ENCODE measurements at regions not wholly inside any gene's neighbourhood (a gene's known extent, or its start where the extent isn't known, plus 50 kb on each side); places are given as distances from the start of the nearest gene placed in this dataset.
"Not testable (repeated sequence)": the region's sequence is repeated elsewhere in the genome, so short reads cannot be mapped to it uniquely, and the experiment has no call there.

GRCh38 chr11:38476808-38477575 lies 1879.0 kb upstream of the RAG2 start:
- in situ Hi-C loops (cut with HindIII; ENCODE audit: low sequenced_read_pairs), result no loop called here

- in situ Hi-C loops (cut with HindIII; ENCODE audit: low sequenced_read_pairs), result no loop called here
Measured at GRCh38 chr11:38461751-38462150, 1863.7 kb upstream of the RAG2 start.

GRCh38 chr11:38460896-38461295 lies 1862.9 kb upstream of the RAG2 start:
- in situ Hi-C loops (cut with HindIII; ENCODE audit: low sequenced_read_pairs), result no loop called here

- in situ Hi-C loops (cut with HindIII; ENCODE audit: low sequenced_read_pairs), result no loop called here
Measured at GRCh38 chr11:38460429-38460828, 1862.4 kb upstream of the RAG2 start.

DNA sequence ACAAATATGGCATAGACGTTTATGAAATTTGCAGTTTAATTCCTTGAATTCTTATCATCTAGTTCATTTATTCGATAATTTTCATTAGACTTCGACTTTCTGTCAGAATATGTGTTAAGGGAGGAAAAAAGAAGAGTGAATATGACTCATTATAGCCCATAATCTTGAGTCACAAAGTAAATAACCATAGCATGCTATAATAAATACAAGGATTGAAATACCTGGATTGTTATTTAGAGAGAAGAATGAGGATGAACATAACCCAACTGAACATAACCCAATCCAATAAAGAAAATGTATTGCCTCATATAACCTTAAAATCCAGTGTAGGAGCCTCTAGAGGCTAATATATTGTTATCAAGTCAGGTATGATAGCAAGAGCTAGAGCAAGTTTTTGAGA lies 1858.3 kb upstream of the RAG2 start:
- in situ Hi-C loops (cut with HindIII; ENCODE audit: low sequenced_read_pairs), result no loop called here

GRCh38 chr11:38448284-38448683 lies 1850.2 kb upstream of the RAG2 start:
- in situ Hi-C loops (cut with HindIII; ENCODE audit: low sequenced_read_pairs), result no loop called here

- in situ Hi-C loops (cut with HindIII; ENCODE audit: low sequenced_read_pairs), result no loop called here
Measured at GRCh38 chr11:38446336-38446735, 1848.3 kb upstream of the RAG2 start.

GRCh38 chr11:38438091-38438490 lies 1840.1 kb upstream of the RAG2 start:
- in situ Hi-C loops (cut with HindIII; ENCODE audit: low sequenced_read_pairs), result no loop called here

DNA sequence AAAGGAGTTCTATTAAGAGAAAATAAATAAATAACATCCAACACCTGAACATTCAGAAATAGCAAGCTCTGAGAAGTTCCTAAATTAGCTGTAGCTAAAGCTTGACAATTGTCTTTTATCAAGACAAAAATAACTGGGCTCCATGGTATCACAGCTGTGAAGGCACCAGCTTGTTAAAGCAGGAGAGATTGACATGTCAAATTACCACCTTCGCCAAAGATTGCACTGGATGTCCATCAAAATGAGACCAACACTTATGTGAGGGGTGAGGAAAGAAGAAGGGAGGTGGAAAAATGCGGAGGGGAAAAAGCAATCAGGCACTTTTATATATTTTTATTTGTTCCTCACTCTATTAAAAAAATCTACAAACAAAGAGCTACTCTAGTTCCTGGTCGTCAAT lies 1827.5 kb upstream of the RAG2 start:
- in situ Hi-C loops (cut with HindIII; ENCODE audit: low sequenced_read_pairs), result no loop called here

DNA sequence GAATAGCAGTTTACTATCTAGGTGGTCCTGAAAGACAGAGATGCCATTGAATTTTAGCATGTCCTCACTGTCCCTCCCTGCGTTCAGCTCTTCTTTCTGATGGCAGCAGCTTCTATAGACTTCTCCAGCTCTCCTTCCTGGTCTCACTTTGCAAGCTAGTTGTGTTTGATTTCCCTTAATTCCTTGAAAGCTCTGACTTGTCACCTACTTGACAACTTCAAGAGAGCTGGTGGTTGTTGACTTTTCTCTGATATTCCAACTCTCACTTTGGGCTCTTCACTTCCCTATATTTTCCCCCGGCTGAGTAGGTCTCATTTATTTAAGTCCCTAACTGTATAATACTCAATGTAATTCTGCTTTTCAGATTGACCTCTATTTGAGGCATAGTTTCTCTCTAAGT lies 1825.0 kb upstream of the RAG2 start:
- in situ Hi-C loops (cut with HindIII; ENCODE audit: low sequenced_read_pairs), result no loop called here

DNA sequence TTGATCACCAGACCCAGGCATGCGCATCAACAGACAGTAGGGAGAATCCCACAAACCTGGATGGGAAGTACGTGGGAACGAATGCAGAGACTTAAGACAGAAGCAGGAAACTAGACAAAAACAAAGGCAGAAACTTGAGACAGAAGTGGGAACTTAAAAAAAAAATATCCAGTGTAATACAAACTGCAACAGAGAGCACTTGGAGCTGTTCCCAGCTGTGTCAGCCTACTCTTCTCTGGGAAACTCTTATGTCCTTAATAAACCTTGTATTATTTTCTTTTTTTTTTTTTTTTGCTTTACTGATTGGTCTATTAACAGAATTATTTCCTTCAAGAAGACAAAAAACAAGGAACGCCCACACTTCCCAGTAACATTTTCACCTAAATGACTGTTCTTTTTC lies 1818.1 kb upstream of the RAG2 start:
- in situ Hi-C loops (cut with HindIII; ENCODE audit: low sequenced_read_pairs), result no loop called here

GRCh38 chr11:38411149-38411548 lies 1813.1 kb upstream of the RAG2 start:
- in situ Hi-C loops (cut with HindIII; ENCODE audit: low sequenced_read_pairs), result no loop called here

DNA sequence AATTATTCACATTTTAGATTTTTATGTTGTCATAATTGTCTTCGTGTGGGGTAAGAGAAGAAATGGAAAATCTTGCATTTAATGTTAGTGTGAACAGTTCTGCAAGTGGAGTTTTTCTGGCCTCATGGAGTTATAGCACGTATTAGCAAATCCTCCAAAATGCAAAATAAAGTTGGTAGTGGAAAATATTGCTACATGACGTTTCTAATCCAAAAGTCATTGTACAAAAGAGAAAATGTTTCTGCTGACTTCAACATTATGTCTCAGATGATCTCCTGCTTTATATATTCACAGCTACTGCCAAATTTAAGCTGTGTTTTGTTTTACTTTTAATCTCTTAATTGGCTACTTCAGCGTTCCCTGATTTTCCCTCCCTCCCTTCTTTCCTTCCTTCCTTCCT lies 1804.0 kb upstream of the RAG2 start:
- in situ Hi-C loops (cut with HindIII; ENCODE audit: low sequenced_read_pairs), result no loop called here

GRCh38 chr11:38392176-38392575 lies 1794.1 kb upstream of the RAG2 start:
- in situ Hi-C loops (cut with HindIII; ENCODE audit: low sequenced_read_pairs), result no loop called here

DNA sequence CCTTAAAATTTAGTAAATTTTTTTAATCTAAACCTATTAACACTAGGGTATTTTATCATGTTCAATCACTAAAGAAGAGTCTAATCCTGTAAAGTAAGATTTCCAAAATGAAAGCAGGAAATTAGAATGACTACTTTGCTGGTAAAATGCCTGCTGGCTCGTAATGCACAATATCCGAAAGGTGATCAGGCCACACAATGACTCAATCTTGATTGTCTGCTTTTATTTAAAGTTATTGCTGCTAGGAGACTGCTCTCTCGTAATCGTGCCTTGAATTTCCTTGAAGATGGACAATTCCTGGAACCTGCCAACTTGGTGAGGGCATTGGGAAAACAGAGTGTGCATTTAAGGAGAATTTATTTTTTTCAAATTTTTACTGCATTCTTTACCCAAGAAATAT lies 1786.5 kb upstream of the RAG2 start:
- in situ Hi-C loops (cut with HindIII; ENCODE audit: low sequenced_read_pairs), result no loop called here

DNA sequence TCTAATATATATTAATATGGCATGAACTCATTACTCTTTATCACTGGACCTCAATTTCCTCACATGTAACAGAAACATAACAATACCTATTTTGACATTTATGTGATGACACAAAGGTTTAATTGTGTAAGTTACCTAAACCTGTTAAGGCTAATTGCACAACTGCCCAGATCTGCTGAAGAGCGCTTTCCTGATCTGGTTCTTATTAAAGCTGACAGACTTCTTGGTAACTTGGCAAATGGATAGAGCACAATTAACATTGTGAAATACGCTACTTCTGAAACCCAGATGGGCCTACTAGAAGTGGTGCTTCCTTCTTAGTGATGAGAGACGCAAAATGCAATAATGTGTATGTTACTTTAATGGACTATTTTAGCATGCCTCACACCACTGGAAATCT lies 1767.2 kb upstream of the RAG2 start:
- in situ Hi-C loops (cut with HindIII; ENCODE audit: low sequenced_read_pairs), result no loop called here

DNA sequence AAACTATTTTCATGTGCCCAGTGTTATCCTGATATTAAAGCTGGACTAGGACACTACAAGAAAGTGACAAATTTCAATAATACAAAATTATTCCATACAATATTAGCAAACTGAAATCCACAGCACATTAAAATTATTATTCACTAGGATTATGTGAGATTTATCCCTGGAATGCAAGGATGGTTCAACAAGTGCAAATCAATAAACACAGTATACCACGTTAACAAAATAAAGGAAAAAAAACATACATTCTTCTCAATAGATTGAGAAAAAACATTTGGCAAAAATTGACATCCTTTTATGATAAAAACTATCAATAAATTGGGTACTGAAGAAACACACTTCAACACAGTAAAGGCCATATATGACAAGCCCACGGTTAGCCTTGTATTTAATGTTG lies 1758.2 kb upstream of the RAG2 start:
- in situ Hi-C loops (cut with HindIII; ENCODE audit: low sequenced_read_pairs), result no loop called here

DNA sequence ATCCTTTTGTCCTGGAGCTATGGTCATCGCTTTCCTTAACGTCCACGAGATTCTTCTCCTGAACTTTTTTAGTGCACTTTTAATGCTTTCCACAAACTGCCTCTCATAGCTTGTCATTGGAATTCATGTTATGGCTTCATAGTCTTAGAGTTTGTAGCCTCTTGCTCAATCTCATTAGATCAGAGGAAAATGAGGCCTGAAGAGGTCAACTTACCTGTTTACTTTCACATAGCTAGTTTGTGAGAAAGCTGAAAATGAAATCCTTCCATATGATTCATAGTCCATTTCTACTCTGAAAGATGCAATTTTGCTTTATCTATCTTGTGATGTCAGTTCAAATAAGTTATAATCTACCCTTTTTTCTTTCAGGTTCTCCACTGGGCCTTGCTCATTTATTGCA lies 1747.2 kb upstream of the RAG2 start:
- in situ Hi-C loops (cut with HindIII; ENCODE audit: low sequenced_read_pairs), result no loop called here

DNA sequence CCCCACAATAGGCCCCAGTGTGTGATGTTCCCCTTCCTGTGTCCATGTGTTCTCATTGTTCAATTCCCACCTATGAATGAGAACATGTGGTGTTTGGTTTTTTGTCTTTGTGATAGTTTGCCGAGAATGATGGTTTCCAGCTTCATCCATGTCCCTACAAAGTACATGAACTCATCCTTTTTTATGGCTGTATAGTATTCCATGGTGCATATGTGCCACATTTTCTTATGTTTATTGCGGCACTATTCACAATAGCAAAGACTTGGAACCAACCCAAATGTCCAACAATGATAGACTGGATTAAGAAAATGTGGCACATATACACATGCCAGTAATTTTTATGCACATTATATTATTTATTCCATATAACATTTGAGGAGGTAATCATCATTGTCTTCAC lies 1743.6 kb upstream of the RAG2 start:
- in situ Hi-C loops (cut with HindIII; ENCODE audit: low sequenced_read_pairs), result not testable (repeated sequence)

- in situ Hi-C loops (cut with HindIII; ENCODE audit: low sequenced_read_pairs), result no loop called here
Measured at GRCh38 chr11:38339835-38340440, 1741.9 kb upstream of the RAG2 start.

DNA sequence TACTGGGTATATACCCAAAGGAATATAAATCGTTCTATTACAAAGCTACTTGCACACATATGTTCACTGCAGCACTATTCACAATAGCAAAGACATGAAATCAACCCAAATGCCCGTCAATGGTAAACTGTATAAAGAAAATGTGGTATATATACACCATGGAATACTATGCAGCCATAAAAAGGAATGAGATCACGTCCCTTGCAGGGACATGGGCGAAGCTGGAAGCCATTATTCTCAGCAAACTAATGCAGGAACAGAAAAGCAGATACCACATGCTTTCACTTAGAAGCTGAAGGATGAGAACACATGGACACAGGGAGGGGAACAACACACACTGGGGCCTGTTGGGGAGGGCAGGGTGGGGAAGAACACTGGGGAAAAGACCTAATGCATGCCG lies 1740.0 kb upstream of the RAG2 start:
- in situ Hi-C loops (cut with HindIII; ENCODE audit: low sequenced_read_pairs), result not testable (repeated sequence)

GRCh38 chr11:38332046-38332445 lies 1734.0 kb upstream of the RAG2 start:
- in situ Hi-C loops (cut with HindIII; ENCODE audit: low sequenced_read_pairs), result no loop called here

GRCh38 chr11:38330578-38330977 lies 1732.5 kb upstream of the RAG2 start:
- in situ Hi-C loops (cut with HindIII; ENCODE audit: low sequenced_read_pairs), result no loop called here

All from endothelial cell of hepatic sinusoid (primary cell).